Kidney epithelial cell (primary cell): ENCODE measurements at regions not wholly inside any gene's neighbourhood (a gene's known extent, or its start where the extent isn't known, plus 50 kb on each side); places are given as distances from the start of the nearest gene placed in this dataset.

Source experiments
- DNase-seq: peaks from one replicate; pipeline ENCODE4 v3.0.0-alpha.2; 2010; ENCODE audit warnings: low read depth
- H3K27me3 ChIP-seq: 2 replicates; pipeline ENCODE4 v1.6.0; 2011; ENCODE audit warnings: low read length; ENCODE audit not compliant: control insufficient read depth, insufficient read depth
- H3K36me3 ChIP-seq: 2 replicates; pipeline ENCODE4 v1.5.1; 2011; ENCODE audit warnings: low read length; ENCODE audit not compliant: control insufficient read depth, insufficient read depth
- H3K4me3 ChIP-seq: 2 replicates; pipeline ENCODE4 v1.5.1; 2011; ENCODE audit warnings: low read depth, mild to moderate bottlenecking, control low read depth, low read length
- TF ChIP-seq, protein P1 (sequence below): IDR thresholded peaks from 2 replicates; pipeline ENCODE4 v1.5.1; 2011; ENCODE audit warnings: mild to moderate bottlenecking, moderate library complexity, low read length, control low read depth, inconsistent platforms; ENCODE audit not compliant: insufficient read depth, poor library complexity, severe bottlenecking

- H3K36me3 ChIP-seq, result no peaks in the 10 kb centered on the region
- no peak overlapping the region for H3K4me3 ChIP-seq
- TF ChIP-seq, protein P1, sequence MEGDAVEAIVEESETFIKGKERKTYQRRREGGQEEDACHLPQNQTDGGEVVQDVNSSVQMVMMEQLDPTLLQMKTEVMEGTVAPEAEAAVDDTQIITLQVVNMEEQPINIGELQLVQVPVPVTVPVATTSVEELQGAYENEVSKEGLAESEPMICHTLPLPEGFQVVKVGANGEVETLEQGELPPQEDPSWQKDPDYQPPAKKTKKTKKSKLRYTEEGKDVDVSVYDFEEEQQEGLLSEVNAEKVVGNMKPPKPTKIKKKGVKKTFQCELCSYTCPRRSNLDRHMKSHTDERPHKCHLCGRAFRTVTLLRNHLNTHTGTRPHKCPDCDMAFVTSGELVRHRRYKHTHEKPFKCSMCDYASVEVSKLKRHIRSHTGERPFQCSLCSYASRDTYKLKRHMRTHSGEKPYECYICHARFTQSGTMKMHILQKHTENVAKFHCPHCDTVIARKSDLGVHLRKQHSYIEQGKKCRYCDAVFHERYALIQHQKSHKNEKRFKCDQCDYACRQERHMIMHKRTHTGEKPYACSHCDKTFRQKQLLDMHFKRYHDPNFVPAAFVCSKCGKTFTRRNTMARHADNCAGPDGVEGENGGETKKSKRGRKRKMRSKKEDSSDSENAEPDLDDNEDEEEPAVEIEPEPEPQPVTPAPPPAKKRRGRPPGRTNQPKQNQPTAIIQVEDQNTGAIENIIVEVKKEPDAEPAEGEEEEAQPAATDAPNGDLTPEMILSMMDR, result no peak
- H3K27me3 ChIP-seq, result no peaks in the 10 kb centered on the region
- DNase-seq, result no peak
Measured at GRCh38 chr16:52056259-52056658, 490.7 kb downstream of the TOX3 start.

DNA sequence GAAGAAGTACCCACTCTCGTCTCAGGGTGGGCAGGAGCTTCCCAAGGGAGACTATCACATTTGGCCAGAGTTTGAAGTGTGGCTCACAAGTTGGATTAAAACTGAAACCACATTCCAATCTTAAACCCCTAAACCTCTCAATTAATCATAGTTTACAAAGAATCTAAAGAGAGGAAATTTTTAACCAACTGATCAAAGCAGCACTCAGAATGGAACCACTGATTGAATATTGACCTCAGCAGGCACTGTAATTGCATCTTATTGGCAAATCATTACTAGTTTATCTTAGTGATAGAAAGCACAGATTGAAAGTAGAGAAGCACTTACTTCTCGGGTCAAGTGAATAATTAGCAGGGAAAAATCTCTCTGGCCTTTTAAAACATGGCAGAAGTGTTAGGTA, 491.6 kb downstream of the TOX3 start:
- Histone ChIP-seq H3K36me3 (no peaks in the 10 kb centered on the region), H3K4me3 (no peak overlapping the region), H3K27me3 (no peaks in the 10 kb centered on the region)
- TF ChIP-seq, protein P1, result no peak
- no peak for DNase-seq

DNA sequence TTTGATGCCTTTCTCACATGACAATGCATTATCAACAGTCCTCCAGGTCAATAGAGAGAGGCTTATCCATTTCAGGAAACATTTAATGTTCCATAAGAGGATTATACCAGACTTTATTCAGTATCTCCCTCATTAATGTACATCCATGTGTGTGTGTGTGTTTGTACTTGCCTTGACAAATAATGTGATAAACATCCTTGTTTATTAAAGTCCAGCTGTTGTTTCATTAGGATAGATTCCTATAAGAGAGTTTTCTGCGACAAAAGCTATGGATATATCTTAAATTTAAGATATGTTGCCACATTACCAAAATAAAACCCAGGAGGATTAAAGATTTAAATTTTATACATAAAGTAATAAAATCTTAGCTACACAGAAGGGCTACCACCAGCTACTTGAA, 492.6 kb downstream of the TOX3 start:
- Histone ChIP-seq H3K36me3 (no peaks in the 10 kb centered on the region), H3K4me3 (no peak overlapping the region), H3K27me3 (no peaks in the 10 kb centered on the region)
- TF ChIP-seq, protein P1, result no peak
- no peak for DNase-seq

GRCh38 chr16:52052818-52053217, 494.1 kb downstream of the TOX3 start:
- H3K27me3 ChIP-seq, result no peaks in the 10 kb centered on the region
- H3K36me3 ChIP-seq, result no peaks in the 10 kb centered on the region
- TF ChIP-seq, protein P1, result no peak
- no peak for DNase-seq
- H3K4me3 ChIP-seq, result no peak overlapping the region

DNA sequence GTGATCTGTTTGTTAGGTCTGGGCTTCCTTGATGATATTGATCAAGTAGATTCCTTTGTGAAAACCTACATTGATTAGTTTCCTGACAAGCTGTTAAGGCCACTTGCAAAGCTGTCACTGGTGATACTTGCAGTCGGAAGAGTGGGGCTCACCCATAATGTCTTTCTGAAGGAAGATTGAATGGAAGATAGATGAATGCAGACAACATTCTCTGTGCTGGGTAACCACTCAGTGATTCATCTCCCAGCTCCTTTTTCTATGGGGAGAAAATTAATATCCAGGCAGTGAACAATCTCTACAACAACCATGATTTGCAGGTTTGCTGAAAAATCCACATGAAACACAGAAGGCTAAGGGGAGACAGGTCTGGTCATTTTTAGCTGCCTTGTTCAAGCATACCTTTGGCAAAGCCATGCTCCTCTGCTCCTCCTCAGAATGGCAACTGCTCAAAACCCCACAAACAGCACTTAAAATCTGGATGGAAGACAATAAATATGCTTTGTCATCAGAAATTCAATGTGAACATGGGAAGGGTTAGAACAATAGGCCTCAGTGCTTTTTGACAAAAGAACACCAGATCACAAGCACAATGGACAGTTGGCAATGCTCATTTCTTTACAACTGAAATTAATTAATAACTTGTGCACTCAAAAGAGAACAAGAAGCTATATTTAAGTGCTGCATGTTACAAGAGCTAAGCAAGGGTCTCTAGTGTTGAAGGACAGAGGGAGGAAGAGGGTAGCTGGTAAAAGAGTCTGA, 495.4 kb downstream of the TOX3 start:
- no peak for DNase-seq
- Histone ChIP-seq H3K36me3 (no peaks in the 10 kb centered on the region), H3K4me3 (no peak overlapping the region), H3K27me3 (no peaks in the 10 kb centered on the region)
- TF ChIP-seq, protein P1, result no peak

DNA sequence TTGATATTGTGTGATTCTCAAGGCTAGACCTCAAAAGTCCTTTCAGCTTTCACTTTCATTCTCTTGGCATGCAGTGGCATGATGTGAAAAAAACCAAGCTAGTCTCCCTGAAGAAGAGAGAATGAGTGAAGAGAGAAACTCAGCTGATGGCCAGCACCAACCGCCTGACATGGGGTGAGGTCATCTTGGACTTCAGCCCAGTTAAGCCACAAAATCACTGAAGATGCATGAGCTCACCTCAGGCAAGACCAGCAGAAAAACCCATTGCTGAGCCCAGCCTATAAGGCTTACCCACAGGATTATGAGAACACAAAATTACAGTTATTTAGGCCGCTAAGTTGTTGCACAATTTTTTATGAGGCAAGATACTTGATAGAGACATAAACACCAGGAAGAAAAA, 496.5 kb downstream of the TOX3 start:
- H3K4me3 ChIP-seq, result no peak overlapping the region
- peak; percentile 81 for DNase-seq
- no peaks in the 10 kb centered on the region for H3K36me3 ChIP-seq
- H3K27me3 ChIP-seq, result no peaks in the 10 kb centered on the region
- TF ChIP-seq, protein P1, result no peak
